Osteocyte (in vitro differentiated cells): ENCODE measurements at regions not wholly inside any gene's neighbourhood (a gene's known extent, or its start where the extent isn't known, plus 50 kb on each side); places are given as distances from the start of the nearest gene placed in this dataset.

Experiments used
- DNase-seq: peaks from one replicate; pipeline ENCODE4 v3.0.0; 2021; ENCODE audit warnings: mixed read lengths; ENCODE audit not compliant: unreplicated experiment; ENCODE audit errors: extremely low spot score
- H3K27ac Mint-ChIP-seq: one replicate; pipeline ENCODE4 v1.8.0; 2021; ENCODE audit warnings: mild to moderate bottlenecking, mixed read lengths; ENCODE audit not compliant: unreplicated experiment
- H3K27me3 Mint-ChIP-seq: one replicate; pipeline ENCODE4 v1.8.0; 2021; ENCODE audit warnings: mixed read lengths; ENCODE audit not compliant: unreplicated experiment
- H3K36me3 Mint-ChIP-seq: one replicate; pipeline ENCODE4 v1.8.0; 2021; ENCODE audit warnings: mixed read lengths; ENCODE audit not compliant: unreplicated experiment
- H3K4me1 Mint-ChIP-seq: one replicate; pipeline ENCODE4 v1.8.0; 2021; ENCODE audit warnings: mixed read lengths; ENCODE audit not compliant: unreplicated experiment
- H3K4me3 Mint-ChIP-seq: one replicate; pipeline ENCODE4 v1.8.0; 2021; ENCODE audit warnings: mild to moderate bottlenecking, moderate library complexity, mixed read lengths; ENCODE audit not compliant: unreplicated experiment
- H3K9me3 Mint-ChIP-seq: one replicate; pipeline ENCODE4 v1.8.0; 2021; ENCODE audit warnings: mixed read lengths; ENCODE audit not compliant: unreplicated experiment
- TF ChIP-seq, protein P1 (sequence below): fragments of 200-600 bp; sonication (generic); IDR thresholded peaks from 2 replicates; pipeline ENCODE4 v1.5.0; 2021; ENCODE audit warnings: antibody characterized with exemption, mild to moderate bottlenecking, moderate library complexity

DNA sequence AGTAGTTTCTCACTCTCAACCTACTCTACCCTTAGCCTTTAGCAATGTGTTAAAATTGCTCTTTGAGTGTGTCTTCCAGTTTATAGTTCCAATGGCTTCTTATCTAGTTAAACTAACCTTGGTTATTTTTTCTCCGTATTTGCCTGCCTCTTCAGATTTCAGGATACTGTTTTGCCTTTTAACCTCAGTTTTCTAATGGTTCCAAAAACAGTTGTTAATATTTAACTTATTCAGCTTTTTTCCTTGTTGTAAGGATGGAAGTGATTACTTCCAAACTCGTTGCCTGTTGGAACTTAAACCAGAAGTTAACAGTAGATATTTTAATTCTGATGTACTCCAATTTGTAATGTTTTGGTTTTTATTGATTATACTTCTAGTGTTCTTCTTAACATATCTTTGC is 1574.9 kb downstream of the HACE1 start:
- Mint-ChIP-seq H3K4me3 (no peak overlapping the region), H3K4me1 (no peaks in the 10 kb centered on the region), H3K9me3 (peaks cover 11% of the 10 kb centered on the region), H3K27me3 (peaks cover 6% of the 10 kb centered on the region), H3K36me3 (no peaks in the 10 kb centered on the region), H3K27ac (no peak overlapping the region)
- DNase-seq = no peak
- TF ChIP-seq, protein P1, sequence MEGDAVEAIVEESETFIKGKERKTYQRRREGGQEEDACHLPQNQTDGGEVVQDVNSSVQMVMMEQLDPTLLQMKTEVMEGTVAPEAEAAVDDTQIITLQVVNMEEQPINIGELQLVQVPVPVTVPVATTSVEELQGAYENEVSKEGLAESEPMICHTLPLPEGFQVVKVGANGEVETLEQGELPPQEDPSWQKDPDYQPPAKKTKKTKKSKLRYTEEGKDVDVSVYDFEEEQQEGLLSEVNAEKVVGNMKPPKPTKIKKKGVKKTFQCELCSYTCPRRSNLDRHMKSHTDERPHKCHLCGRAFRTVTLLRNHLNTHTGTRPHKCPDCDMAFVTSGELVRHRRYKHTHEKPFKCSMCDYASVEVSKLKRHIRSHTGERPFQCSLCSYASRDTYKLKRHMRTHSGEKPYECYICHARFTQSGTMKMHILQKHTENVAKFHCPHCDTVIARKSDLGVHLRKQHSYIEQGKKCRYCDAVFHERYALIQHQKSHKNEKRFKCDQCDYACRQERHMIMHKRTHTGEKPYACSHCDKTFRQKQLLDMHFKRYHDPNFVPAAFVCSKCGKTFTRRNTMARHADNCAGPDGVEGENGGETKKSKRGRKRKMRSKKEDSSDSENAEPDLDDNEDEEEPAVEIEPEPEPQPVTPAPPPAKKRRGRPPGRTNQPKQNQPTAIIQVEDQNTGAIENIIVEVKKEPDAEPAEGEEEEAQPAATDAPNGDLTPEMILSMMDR = no peak

DNA sequence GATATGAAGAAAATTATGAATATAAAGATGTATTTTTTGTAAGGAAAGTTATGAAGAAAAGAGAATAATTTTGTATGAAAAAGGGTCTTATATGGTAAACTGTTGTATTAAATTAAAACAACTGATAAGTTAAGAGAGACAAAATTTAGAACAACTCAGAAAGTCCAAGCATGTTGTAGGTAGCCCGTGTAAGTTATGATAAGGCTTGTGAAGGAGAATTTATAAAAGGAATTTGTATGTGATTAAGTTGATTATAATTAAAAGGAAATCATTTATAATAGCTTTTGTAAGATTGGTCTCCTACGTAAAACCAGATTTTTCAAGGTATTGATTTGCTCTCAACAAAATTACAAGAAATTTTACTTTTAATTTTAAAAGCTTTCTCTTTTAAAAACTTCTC is 1579.3 kb downstream of the HACE1 start:
- Mint-ChIP-seq H3K36me3 (no peaks in the 10 kb centered on the region), H3K9me3 (peaks cover 11% of the 10 kb centered on the region), H3K4me3 (no peak overlapping the region), H3K4me1 (no peaks in the 10 kb centered on the region), H3K27ac (no peak overlapping the region), H3K27me3 (peaks cover 3% of the 10 kb centered on the region)
- TF ChIP-seq, protein P1 = no peak
- DNase-seq = no peak

DNA sequence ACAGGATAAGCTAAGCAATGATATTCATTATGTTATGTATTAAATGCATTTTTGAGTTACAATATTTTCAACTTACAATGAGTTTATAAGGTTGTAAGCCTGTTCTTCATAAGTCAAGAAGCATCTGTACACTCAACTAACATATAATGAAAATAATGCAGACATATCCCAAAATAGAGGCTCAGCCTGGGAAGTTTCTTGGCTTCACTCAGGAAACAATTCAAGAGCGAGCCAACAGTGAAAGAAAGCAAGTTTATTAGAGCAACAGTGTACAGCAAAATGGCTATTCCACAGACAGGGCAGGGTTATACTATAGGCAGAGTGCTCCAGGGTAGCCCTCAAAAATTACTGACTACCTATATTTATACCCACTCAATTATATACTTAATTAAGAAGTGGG is 1581.8 kb downstream of the HACE1 start:
- H3K4me3 Mint-ChIP-seq = no peak overlapping the region
- no peak for DNase-seq
- no peaks in the 10 kb centered on the region for H3K27me3 Mint-ChIP-seq
- H3K27ac Mint-ChIP-seq = no peak overlapping the region
- peaks cover 11% of the 10 kb centered on the region for H3K9me3 Mint-ChIP-seq
- TF ChIP-seq, protein P1 = no peak
- no peaks in the 10 kb centered on the region for H3K4me1 Mint-ChIP-seq
- H3K36me3 Mint-ChIP-seq = no peaks in the 10 kb centered on the region

DNA sequence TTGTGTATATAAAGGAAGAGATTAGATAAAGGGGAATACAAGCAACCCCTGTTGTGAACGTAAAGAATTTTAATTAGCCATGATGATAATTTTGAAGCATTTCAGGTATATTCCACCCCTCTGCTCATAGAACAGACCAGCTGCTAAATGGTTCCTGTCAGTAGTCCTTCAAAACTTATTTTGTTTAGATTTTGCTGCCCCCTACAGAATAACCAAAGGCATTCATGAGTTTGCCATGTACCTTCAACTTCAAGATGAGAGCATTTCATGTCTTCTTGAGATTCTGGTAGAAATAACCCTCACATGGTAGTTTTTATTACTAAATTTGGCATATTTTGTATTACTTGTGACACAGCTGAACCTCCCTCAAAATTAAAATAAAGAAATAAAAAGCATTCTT is 1586.7 kb downstream of the HACE1 start:
- H3K27me3 Mint-ChIP-seq = no peaks in the 10 kb centered on the region
- H3K4me3 Mint-ChIP-seq = no peak overlapping the region

DNA sequence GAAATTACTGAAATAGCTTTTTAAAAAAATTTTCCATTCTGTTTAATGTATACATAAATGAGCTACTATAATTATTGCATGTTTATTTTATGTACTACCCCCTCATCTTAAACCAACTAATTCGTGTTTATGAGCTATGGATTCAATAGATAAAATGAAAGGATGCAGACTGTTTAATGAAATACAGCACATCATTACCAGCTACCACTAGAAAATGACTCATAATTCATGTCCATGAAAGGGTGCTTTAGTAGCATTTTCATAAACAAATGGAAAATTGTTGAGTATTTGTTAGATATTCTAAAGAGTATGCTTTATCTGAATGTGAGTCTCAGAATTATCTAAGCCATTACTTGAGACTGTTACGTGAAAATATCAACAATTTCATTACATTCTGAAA is 1590.1 kb downstream of the HACE1 start:
- Mint-ChIP-seq H3K4me3 (no peak overlapping the region), H3K9me3 (no peaks in the 10 kb centered on the region), H3K36me3 (no peaks in the 10 kb centered on the region), H3K27me3 (peaks cover 3% of the 10 kb centered on the region), H3K27ac (no peak overlapping the region), H3K4me1 (no peaks in the 10 kb centered on the region)
- no peak for DNase-seq
- TF ChIP-seq, protein P1 = no peak

More for the DNA sequence above, 1586.7 kb downstream of the HACE1 start:
- Mint-ChIP-seq H3K27ac (no peak overlapping the region), H3K36me3 (no peaks in the 10 kb centered on the region), H3K4me1 (no peaks in the 10 kb centered on the region), H3K9me3 (no peaks in the 10 kb centered on the region)
- DNase-seq = no peak
- TF ChIP-seq, protein P1 = peak; percentile 67
